Caco-2 (cell line): ENCODE measurements at regions not wholly inside any gene's neighbourhood (a gene's known extent, or its start where the extent isn't known, plus 50 kb on each side); places are given as distances from the start of the nearest gene placed in this dataset.
A peak's percentile ranks its signal among the peaks of the same experiment; 100 is the strongest.

Experiments
- BruUV-seq: library from RNA; stranded (reverse); fragments of 400-500 nt; replicated peaks from 2 replicates; lab custom pipeline; 2021; lab: Mats Ljungman, UMichigan
- CTCF ChIA-PET: fragments of 300-600 bp; sonication (Branson Sonifier 250); formaldehyde crosslinking; loops from one replicate; lab custom pipeline; 2022; ENCODE audit warnings: antibody characterized with exemption; lab: Charles Lee
- POLR2A ChIA-PET: fragments of 300-600 bp; sonication (Branson Sonifier 250); formaldehyde crosslinking; loops from one replicate; lab custom pipeline; 2022; ENCODE audit warnings: antibody characterized with exemption; lab: Charles Lee
- DNase-seq, 2 experiments: peaks; one replicate each; pipeline versions ENCODE4 v3.0.0 to v3.0.0-alpha.2; 2020 to 2022
- H3K27me3 ChIP-seq: replicated peaks from 2 replicates; pipeline ENCODE4 v1.6.0; 2011; ENCODE audit warnings: low read length; ENCODE audit not compliant: control insufficient read depth, insufficient read depth
- H3K36me3 ChIP-seq: 2 replicates; pipeline ENCODE4 v1.5.1; 2011; ENCODE audit warnings: low read length; ENCODE audit not compliant: control insufficient read depth, insufficient read depth
- H3K4me1 ChIP-seq: fragments of 250-450 bp; sonication (Bioruptor Pico); 2 replicates; pipeline ENCODE4 v1.5.1; 2020; ENCODE audit warnings: mild to moderate bottlenecking
- H3K4me3 ChIP-seq: 2 replicates; pipeline ENCODE4 v1.5.1; 2011; ENCODE audit warnings: low read depth, mild to moderate bottlenecking, control low read depth, low read length
- H3K9me3 ChIP-seq: fragments of 250-450 bp; sonication (Bioruptor Pico); 2 replicates; pipeline ENCODE4 v1.5.1; 2020; ENCODE audit warnings: mild to moderate bottlenecking, moderate library complexity
- H3K27ac Mint-ChIP-seq: one replicate; pipeline ENCODE4 v1.8.0; 2022; ENCODE audit warnings: mixed read lengths; ENCODE audit not compliant: unreplicated experiment
- H3K27me3 Mint-ChIP-seq: one replicate; pipeline ENCODE4 v1.8.0; 2022; ENCODE audit warnings: mixed read lengths; ENCODE audit not compliant: insufficient read depth, unreplicated experiment
- H3K36me3 Mint-ChIP-seq: one replicate; pipeline ENCODE4 v1.8.0; 2022; ENCODE audit warnings: mild to moderate bottlenecking, mixed read lengths; ENCODE audit not compliant: insufficient read depth, unreplicated experiment
- H3K4me1 Mint-ChIP-seq: one replicate; pipeline ENCODE4 v1.8.0; 2022; ENCODE audit warnings: low read depth, mixed read lengths; ENCODE audit not compliant: unreplicated experiment
- H3K4me3 Mint-ChIP-seq: one replicate; pipeline ENCODE4 v1.8.0; 2022; ENCODE audit warnings: mild to moderate bottlenecking, moderate library complexity, mixed read lengths; ENCODE audit not compliant: unreplicated experiment
- H3K9me3 Mint-ChIP-seq: one replicate; pipeline ENCODE4 v1.8.0; 2022; ENCODE audit warnings: mixed read lengths; ENCODE audit not compliant: unreplicated experiment
- CTCF ChIP-seq, 2 experiments: fragments of 200-600 bp in 1 of 2; IDR thresholded peaks; 1 replicate in 1 of 2; 2 replicates in 1 of 2; pipeline versions ENCODE4 v1.5.1 to v1.8.0; 2011 to 2022; ENCODE audit warnings: antibody characterized with exemption in 1 of 2, control low read depth in 1 of 2, inconsistent platforms in 1 of 2, low read depth in 1 of 2, low read length in 1 of 2, mild to moderate bottlenecking in 1 of 2, moderate library complexity in 1 of 2; ENCODE audit not compliant: insufficient read depth in 1 of 2, severe bottlenecking in 1 of 2, unreplicated experiment in 1 of 2
- intact Hi-C: fragments of 100-400 bp; cut with micrococcal nuclease; formaldehyde crosslinking; loops from one replicate; pipeline ENCODE4 v1.10.0; 2022; ENCODE audit not compliant: unreplicated experiment

- no peak overlapping the region for H3K27ac Mint-ChIP-seq
- DNase-seq, result peak; percentile 63 to 78
- H3K4me3 ChIP-seq, result no peak overlapping the region
- H3K27me3 ChIP-seq, result no peaks in the 10 kb centered on the region
- no peaks in the 10 kb centered on the region for H3K36me3 ChIP-seq
- no peaks in the 10 kb centered on the region for H3K4me1 Mint-ChIP-seq
- BruUV-seq, result no TSS peak
- no peaks in the 10 kb centered on the region for H3K4me1 ChIP-seq
- no peaks in the 10 kb centered on the region for H3K27me3 Mint-ChIP-seq
- peaks cover 4% of the 10 kb centered on the region for H3K36me3 Mint-ChIP-seq
- ChIA-PET POLR2A (no interaction called here), CTCF (no interaction called here)
- H3K9me3 ChIP-seq, result no peaks in the 10 kb centered on the region
- no peaks in the 10 kb centered on the region for H3K9me3 Mint-ChIP-seq
- H3K4me3 Mint-ChIP-seq, result no peak overlapping the region
- intact Hi-C loops, result no loop called here
- peak; percentile 86 to 87 for TF ChIP-seq CTCF (IDR thresholded peaks at IDR 0.05; ENCODE audit: insufficient read depth in 1 of 2, low read depth in 1 of 2, low read length in 1 of 2, severe bottlenecking in 1 of 2, unreplicated experiment in 1 of 2)
Measured at GRCh38 chr22:25362215-25362882, 142.9 kb downstream of the CRYBB2 start.

GRCh38 chr22:25362883-25363240 is 143.4 kb downstream of the CRYBB2 start:
- Histone ChIP-seq H3K27me3 (no peaks in the 10 kb centered on the region), H3K36me3 (no peaks in the 10 kb centered on the region), H3K9me3 (no peaks in the 10 kb centered on the region), H3K4me1 (no peaks in the 10 kb centered on the region), H3K4me3 (no peak overlapping the region)
- CTCF ChIA-PET, result no interaction called here
- POLR2A ChIA-PET, result no interaction called here
- H3K4me3 Mint-ChIP-seq, result no peak overlapping the region
- no peaks in the 10 kb centered on the region for H3K27me3 Mint-ChIP-seq
- TF ChIP-seq CTCF (IDR thresholded peaks at IDR 0.05; ENCODE audit: insufficient read depth in 1 of 2, low read depth in 1 of 2, low read length in 1 of 2, severe bottlenecking in 1 of 2, unreplicated experiment in 1 of 2), result no peak
- H3K36me3 Mint-ChIP-seq, result no peaks in the 10 kb centered on the region
- intact Hi-C loops, result no loop called here
- DNase-seq, result no peak
- BruUV-seq, result no TSS peak
- H3K27ac Mint-ChIP-seq, result no peak overlapping the region
- H3K9me3 Mint-ChIP-seq, result no peaks in the 10 kb centered on the region
- H3K4me1 Mint-ChIP-seq, result no peaks in the 10 kb centered on the region

- H3K36me3 ChIP-seq, result no peaks in the 10 kb centered on the region
Measured at GRCh38 chr22:25363474-25363873, 144.0 kb downstream of the CRYBB2 start.

More at GRCh38 chr22:25363474-25363873, 144.0 kb downstream of the CRYBB2 start:
- no peak for TF ChIP-seq CTCF (IDR thresholded peaks at IDR 0.05; ENCODE audit: insufficient read depth in 1 of 2, low read depth in 1 of 2, low read length in 1 of 2, severe bottlenecking in 1 of 2, unreplicated experiment in 1 of 2)
- DNase-seq, result no peak
- Mint-ChIP-seq H3K27ac (no peak overlapping the region), H3K4me1 (no peaks in the 10 kb centered on the region), H3K27me3 (no peaks in the 10 kb centered on the region), H3K4me3 (no peak overlapping the region), H3K36me3 (no peaks in the 10 kb centered on the region), H3K9me3 (no peaks in the 10 kb centered on the region)
- Histone ChIP-seq H3K4me3 (no peak overlapping the region), H3K27me3 (no peaks in the 10 kb centered on the region), H3K9me3 (no peaks in the 10 kb centered on the region), H3K4me1 (no peaks in the 10 kb centered on the region)
- ChIA-PET POLR2A (no interaction called here), CTCF (interaction anchor here (0.6 to 0.9 kb wide), 2 partner anchors 85 to 464 kb away, joined by 3 to 4 read pairs; no protein-coding TSS in a partner anchor)
- BruUV-seq, result no TSS peak
- intact Hi-C loops, result no loop called here
